GM12892 (cell line): ENCODE measurements at regions not wholly inside any gene's neighbourhood (a gene's known extent, or its start where the extent isn't known, plus 50 kb on each side); places are given as distances from the start of the nearest gene placed in this dataset.

Experiments used
- POLR2A ChIP-seq: IDR thresholded peaks from 2 replicates; pipeline ENCODE4 v1.6.1; 2011; ENCODE audit warnings: low read depth, low read length, control low read depth
- POLR2AphosphoS5 ChIP-seq: IDR thresholded peaks from 2 replicates; pipeline ENCODE4 v1.6.1; 2011; ENCODE audit warnings: low read depth, low read length, control low read depth
- TAF1 ChIP-seq: IDR thresholded peaks from 2 replicates; pipeline ENCODE4 v1.6.1; 2011; ENCODE audit warnings: low read depth, mild to moderate bottlenecking, control low read depth, low read length, borderline replicate concordance

- no peak for TF ChIP-seq POLR2AphosphoS5
- TF ChIP-seq POLR2A: no peak
- no peak for TF ChIP-seq TAF1
These were observed 60.9 kb upstream of the LANCL2 start for GRCh38 chr7:55304018-55304762.
